Endodermal cell (in vitro differentiated cells): ENCODE measurements at regions not wholly inside any gene's neighbourhood (a gene's known extent, or its start where the extent isn't known, plus 50 kb on each side); places are given as distances from the start of the nearest gene placed in this dataset.

Experiments used
- DNase-seq: peaks from one replicate; pipeline ENCODE4 v3.0.0-alpha.2; 2017
- H3K27ac ChIP-seq: 2 replicates; pipeline ENCODE4 v1.5.1; 2013; ENCODE audit warnings: mild to moderate bottlenecking, low read depth, low read length, moderate library complexity
- H3K27me3 ChIP-seq: 2 replicates; pipeline ENCODE4 v1.6.1; 2013; ENCODE audit warnings: mild to moderate bottlenecking, low read length, moderate library complexity; ENCODE audit not compliant: insufficient read depth, control insufficient read depth, poor library complexity, severe bottlenecking
- H3K36me3 ChIP-seq: 2 replicates; pipeline ENCODE4 v1.7.0; 2013; ENCODE audit warnings: mild to moderate bottlenecking, low read length, moderate library complexity; ENCODE audit not compliant: control insufficient read depth, insufficient read depth
- H3K4me1 ChIP-seq: one replicate; pipeline ENCODE4 v1.7.0; 2013; ENCODE audit warnings: low read length; ENCODE audit not compliant: control insufficient read depth, insufficient read depth
- H3K4me3 ChIP-seq: 2 replicates; pipeline ENCODE4 v1.5.1; 2013; ENCODE audit warnings: mild to moderate bottlenecking, low read length, moderate library complexity
- H3K9ac ChIP-seq: 2 replicates; pipeline ENCODE4 v1.6.1; 2013; ENCODE audit warnings: mild to moderate bottlenecking, low read length, moderate library complexity; ENCODE audit not compliant: poor library complexity, severe bottlenecking; ENCODE audit errors: extremely low read depth
- H3K9me3 ChIP-seq: 2 replicates; pipeline ENCODE4 v1.6.1; 2013; ENCODE audit warnings: mild to moderate bottlenecking, low read length, moderate library complexity; ENCODE audit not compliant: control insufficient read depth
- H3K27ac Mint-ChIP-seq: 2 replicates; pipeline ENCODE4 v1.8.0; 2020; ENCODE audit warnings: mixed read lengths
- H3K27me3 Mint-ChIP-seq: 2 replicates; pipeline ENCODE4 v1.8.0; 2021; ENCODE audit warnings: mild to moderate bottlenecking, mixed read lengths; ENCODE audit not compliant: insufficient read depth
- H3K36me3 Mint-ChIP-seq: 2 replicates; pipeline ENCODE4 v1.8.0; 2020; ENCODE audit warnings: low read depth, mixed read lengths
- H3K4me1 Mint-ChIP-seq: 2 replicates; pipeline ENCODE4 v1.8.0; 2020; ENCODE audit warnings: mixed read lengths
- H3K4me3 Mint-ChIP-seq: 2 replicates; pipeline ENCODE4 v1.8.0; 2020; ENCODE audit warnings: mild to moderate bottlenecking, moderate library complexity, mixed read lengths
- H3K9me3 Mint-ChIP-seq: 2 replicates; pipeline ENCODE4 v1.8.0; 2020; ENCODE audit warnings: mild to moderate bottlenecking, mixed read lengths
- WGBS, 2 experiments: methylation state at CpG; one replicate each; pipeline versions ENCODE4 v1.1.5 to v1.1.7; 2013; ENCODE audit warnings: missing lambda C conversion rate in 2 of 2, mixed read lengths in 1 of 2; ENCODE audit not compliant: insufficient coverage in 1 of 2, insufficient read length in 1 of 2; 5-methylcytosine and 5-hydroxymethylcytosine counted together
- TF ChIP-seq, protein P1 (sequence below): fragments of 200-600 bp; sonication (generic); conservative IDR thresholded peaks from 2 replicates; pipeline ENCODE4 v1.5.0; 2021; ENCODE audit warnings: antibody characterized with exemption, mild to moderate bottlenecking

GRCh38 chr4:60790608-60791007 lies 409.5 kb upstream of the ADGRL3 start:
- no peak for DNase-seq
- Histone ChIP-seq H3K36me3 (no peaks in the 10 kb centered on the region), H3K4me3 (no peak overlapping the region), H3K9ac (no peak overlapping the region), H3K27ac (no peak overlapping the region), H3K27me3 (no peaks in the 10 kb centered on the region), H3K9me3 (no peaks in the 10 kb centered on the region), H3K4me1 (peaks cover 4% of the 10 kb centered on the region)
- Mint-ChIP-seq H3K4me1 (peaks cover 5% of the 10 kb centered on the region), H3K27ac (no peak overlapping the region), H3K36me3 (no peaks in the 10 kb centered on the region), H3K4me3 (no peak overlapping the region), H3K27me3 (no peaks in the 10 kb centered on the region), H3K9me3 (no peaks in the 10 kb centered on the region)
- TF ChIP-seq, protein P1, sequence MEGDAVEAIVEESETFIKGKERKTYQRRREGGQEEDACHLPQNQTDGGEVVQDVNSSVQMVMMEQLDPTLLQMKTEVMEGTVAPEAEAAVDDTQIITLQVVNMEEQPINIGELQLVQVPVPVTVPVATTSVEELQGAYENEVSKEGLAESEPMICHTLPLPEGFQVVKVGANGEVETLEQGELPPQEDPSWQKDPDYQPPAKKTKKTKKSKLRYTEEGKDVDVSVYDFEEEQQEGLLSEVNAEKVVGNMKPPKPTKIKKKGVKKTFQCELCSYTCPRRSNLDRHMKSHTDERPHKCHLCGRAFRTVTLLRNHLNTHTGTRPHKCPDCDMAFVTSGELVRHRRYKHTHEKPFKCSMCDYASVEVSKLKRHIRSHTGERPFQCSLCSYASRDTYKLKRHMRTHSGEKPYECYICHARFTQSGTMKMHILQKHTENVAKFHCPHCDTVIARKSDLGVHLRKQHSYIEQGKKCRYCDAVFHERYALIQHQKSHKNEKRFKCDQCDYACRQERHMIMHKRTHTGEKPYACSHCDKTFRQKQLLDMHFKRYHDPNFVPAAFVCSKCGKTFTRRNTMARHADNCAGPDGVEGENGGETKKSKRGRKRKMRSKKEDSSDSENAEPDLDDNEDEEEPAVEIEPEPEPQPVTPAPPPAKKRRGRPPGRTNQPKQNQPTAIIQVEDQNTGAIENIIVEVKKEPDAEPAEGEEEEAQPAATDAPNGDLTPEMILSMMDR = no peak

DNA sequence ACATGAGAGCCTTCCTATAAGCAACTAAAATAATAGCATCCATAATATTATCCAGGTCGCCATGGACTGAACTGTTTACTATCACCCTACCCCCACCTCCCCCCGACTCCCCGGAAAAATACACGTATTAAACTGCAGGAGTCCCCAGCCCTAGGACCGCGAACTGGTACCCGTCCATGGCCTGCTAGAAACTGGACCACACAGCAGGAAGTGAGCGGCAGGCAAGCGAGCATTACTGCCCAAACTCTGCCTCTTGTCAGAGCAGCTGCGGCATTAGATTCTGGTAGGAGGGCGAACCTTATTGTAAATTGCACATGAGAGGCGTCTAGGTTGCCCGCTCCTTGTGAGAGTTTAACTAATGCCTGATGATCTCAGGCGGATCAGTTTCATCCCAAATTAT lies 405.8 kb upstream of the ADGRL3 start:
- H3K4me3 Mint-ChIP-seq = no peak overlapping the region
- no peak overlapping the region for H3K27ac Mint-ChIP-seq
- 93 to 98% methylated on average over 8 to 14 of the region's 14 CpGs for WGBS, 2 experiments
- Histone ChIP-seq H3K9ac (no peak overlapping the region), H3K4me3 (no peak overlapping the region), H3K36me3 (no peaks in the 10 kb centered on the region), H3K9me3 (no peaks in the 10 kb centered on the region), H3K27me3 (no peaks in the 10 kb centered on the region), H3K4me1 (peaks cover 4% of the 10 kb centered on the region), H3K27ac (no peak overlapping the region)
- no peak for DNase-seq
- H3K4me1 Mint-ChIP-seq = peaks cover 5% of the 10 kb centered on the region
- TF ChIP-seq, protein P1 = no peak
- H3K36me3 Mint-ChIP-seq = no peaks in the 10 kb centered on the region
- no peaks in the 10 kb centered on the region for H3K27me3 Mint-ChIP-seq
- no peaks in the 10 kb centered on the region for H3K9me3 Mint-ChIP-seq

- H3K4me1 Mint-ChIP-seq = no peaks in the 10 kb centered on the region
- H3K4me3 Mint-ChIP-seq = no peak overlapping the region
- TF ChIP-seq, protein P1 = no peak
- Histone ChIP-seq H3K27me3 (no peaks in the 10 kb centered on the region), H3K9me3 (no peaks in the 10 kb centered on the region), H3K36me3 (no peaks in the 10 kb centered on the region), H3K9ac (no peak overlapping the region), H3K4me3 (no peak overlapping the region), H3K4me1 (peaks cover 2% of the 10 kb centered on the region), H3K27ac (no peak overlapping the region)
- WGBS, 2 experiments = 95 to 97% methylated on average over 4 of the region's 4 CpGs
- H3K27ac Mint-ChIP-seq = no peak overlapping the region
- DNase-seq = no peak
- H3K36me3 Mint-ChIP-seq = no peaks in the 10 kb centered on the region
- no peaks in the 10 kb centered on the region for H3K9me3 Mint-ChIP-seq
- H3K27me3 Mint-ChIP-seq = no peaks in the 10 kb centered on the region
These were observed 400.9 kb upstream of the ADGRL3 start for GRCh38 chr4:60799214-60799613.
